Neural cell (in vitro differentiated cells): ENCODE measurements at regions not wholly inside any gene's neighbourhood (a gene's known extent, or its start where the extent isn't known, plus 50 kb on each side); places are given as distances from the start of the nearest gene placed in this dataset.

Experiments
- H2AFZ ChIP-seq: fragments of 200-600, 300-800 bp; sonication (generic), shearing (Covaris generic); 2 replicates; pipeline ENCODE4 v1.6.0; 2014; ENCODE audit warnings: low read depth, mild to moderate bottlenecking, antibody characterized with exemption, low read length, moderate library complexity
- H3F3A ChIP-seq: fragments of 200-600 bp; shearing (Covaris generic); 2 replicates; pipeline ENCODE4 v1.6.1; 2016; ENCODE audit warnings: mild to moderate bottlenecking, moderate library complexity, mixed read lengths, antibody characterized with exemption, low read length; ENCODE audit not compliant: insufficient read depth, poor library complexity, severe bottlenecking
- H3K27ac ChIP-seq: fragments of 200-600, 300-800 bp; sonication (generic), shearing (Covaris generic); 2 replicates; pipeline ENCODE4 v1.5.1; 2014; ENCODE audit warnings: mild to moderate bottlenecking, low read length, moderate library complexity
- H3K27me3 ChIP-seq: fragments of 300-800, 200-600 bp; sonication (generic), shearing (Covaris generic); 2 replicates; pipeline ENCODE4 v1.6.0; 2014; ENCODE audit warnings: mild to moderate bottlenecking, low read depth, low read length, moderate library complexity; ENCODE audit not compliant: insufficient read depth
- H3K36me3 ChIP-seq: fragments of 300-800, 200-600 bp; sonication (generic), shearing (Covaris generic); 2 replicates; pipeline ENCODE4 v1.5.1; 2014; ENCODE audit warnings: mild to moderate bottlenecking, antibody characterized with exemption, low read length, moderate library complexity; ENCODE audit not compliant: insufficient read depth
- H3K4me2 ChIP-seq: fragments of 300-800, 200-600 bp; sonication (generic), shearing (Covaris generic); 2 replicates; pipeline ENCODE4 v1.6.0; 2014; ENCODE audit warnings: mild to moderate bottlenecking, low read length
- H3K4me3 ChIP-seq: fragments of 300-800, 200-600 bp; sonication (generic), shearing (Covaris generic); 2 replicates; pipeline ENCODE4 v1.5.1; 2014; ENCODE audit warnings: mild to moderate bottlenecking, low read length, moderate library complexity
- H3K79me2 ChIP-seq: fragments of 200-600 bp; shearing (Covaris generic); replicated peaks from 2 replicates; pipeline ENCODE4 v1.6.0; 2014; ENCODE audit warnings: mild to moderate bottlenecking, low read length, moderate library complexity; ENCODE audit not compliant: insufficient read depth
- H3K9ac ChIP-seq: fragments of 300-800, 200-600 bp; sonication (generic), shearing (Covaris generic); 2 replicates; pipeline ENCODE4 v1.6.1; 2016; ENCODE audit warnings: mild to moderate bottlenecking, low read length, mixed read lengths
- H3K9me2 ChIP-seq: fragments of 200-600 bp; shearing (Covaris generic); 2 replicates; pipeline ENCODE4 v1.6.1; 2016; ENCODE audit warnings: mild to moderate bottlenecking, low read length, mixed read lengths; ENCODE audit not compliant: insufficient read depth
- H3K9me3 ChIP-seq: fragments of 200-600, 300-800 bp; sonication (generic), shearing (Covaris generic); 2 replicates; pipeline ENCODE4 v1.6.1; 2016; ENCODE audit warnings: mild to moderate bottlenecking, mixed run types, low read length, moderate library complexity, mixed read lengths
- H4K20me1 ChIP-seq: fragments of 200-600 bp; shearing (Covaris generic); 2 replicates; pipeline ENCODE4 v1.6.1; 2016; ENCODE audit warnings: mild to moderate bottlenecking, mixed run types; ENCODE audit not compliant: insufficient read depth
- EP300 ChIP-seq: fragments of 450-650 bp; conservative IDR thresholded peaks from 2 replicates; pipeline ENCODE4 v1.6.1; 2014; ENCODE audit warnings: antibody characterized with exemption, mild to moderate bottlenecking, moderate library complexity; ENCODE audit not compliant: poor library complexity, severe bottlenecking
- EZH2 ChIP-seq: fragments of 200-600, 300-800 bp; shearing (Covaris generic), sonication (generic); IDR thresholded peaks from 2 replicates; pipeline ENCODE4 v1.6.1; 2014; ENCODE audit warnings: antibody characterized with exemption, low read length, borderline replicate concordance, mild to moderate bottlenecking; ENCODE audit not compliant: insufficient read depth, poor library complexity, severe bottlenecking
- MXI1 ChIP-seq: fragments of 450-650 bp; conservative IDR thresholded peaks from 2 replicates; pipeline ENCODE4 v1.6.1; 2014; ENCODE audit warnings: antibody characterized with exemption, mild to moderate bottlenecking; ENCODE audit not compliant: poor library complexity, severe bottlenecking
- POLR2AphosphoS5 ChIP-seq: IDR thresholded peaks from 2 replicates; pipeline ENCODE4 v1.6.1; 2012
- RAD21 ChIP-seq: fragments of 450-650 bp; conservative IDR thresholded peaks from 2 replicates; pipeline ENCODE4 v1.6.1; 2014; ENCODE audit warnings: antibody characterized with exemption, mild to moderate bottlenecking, moderate library complexity
- SMC3 ChIP-seq: fragments of 450-650 bp; conservative IDR thresholded peaks from 2 replicates; pipeline ENCODE4 v1.6.1; 2014; ENCODE audit warnings: antibody characterized with exemption, mild to moderate bottlenecking, moderate library complexity; ENCODE audit not compliant: poor library complexity
- TAF1 ChIP-seq: IDR thresholded peaks from 2 replicates; pipeline ENCODE4 v1.6.1; 2012; ENCODE audit warnings: low read depth
- TF ChIP-seq, protein P1 (sequence below): fragments of 450-650 bp; IDR thresholded peaks from 2 replicates; pipeline ENCODE4 v1.5.1; 2014; ENCODE audit warnings: antibody characterized with exemption, mild to moderate bottlenecking, moderate library complexity; ENCODE audit not compliant: poor library complexity, severe bottlenecking
- TF ChIP-seq, protein P2 (sequence below): IDR thresholded peaks from 2 replicates; pipeline ENCODE4 v1.6.1; 2012; ENCODE audit warnings: borderline replicate concordance

DNA sequence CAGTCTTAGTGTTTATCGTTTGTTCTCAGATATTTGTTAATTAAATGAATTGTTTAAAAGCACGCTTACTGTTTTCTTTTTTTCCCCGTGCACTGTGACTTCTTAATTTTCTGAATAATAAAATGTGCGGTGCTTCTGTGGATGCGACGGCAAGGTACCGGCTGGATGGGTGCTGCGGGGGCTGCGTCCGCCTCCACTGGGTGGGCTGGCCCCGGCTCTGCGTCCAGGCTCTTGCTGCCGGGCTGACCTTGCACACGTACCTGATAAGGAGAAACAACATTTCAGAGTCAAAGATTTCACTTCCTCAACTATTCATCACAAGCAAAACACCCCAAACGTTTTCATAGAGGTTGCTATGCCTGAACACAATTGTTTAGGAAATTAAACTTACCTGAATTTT lies 404.0 kb upstream of the IRX1 start (continued):
- TF ChIP-seq EP300 (no peak), SMC3 (no peak), POLR2AphosphoS5 (no peak)

DNA sequence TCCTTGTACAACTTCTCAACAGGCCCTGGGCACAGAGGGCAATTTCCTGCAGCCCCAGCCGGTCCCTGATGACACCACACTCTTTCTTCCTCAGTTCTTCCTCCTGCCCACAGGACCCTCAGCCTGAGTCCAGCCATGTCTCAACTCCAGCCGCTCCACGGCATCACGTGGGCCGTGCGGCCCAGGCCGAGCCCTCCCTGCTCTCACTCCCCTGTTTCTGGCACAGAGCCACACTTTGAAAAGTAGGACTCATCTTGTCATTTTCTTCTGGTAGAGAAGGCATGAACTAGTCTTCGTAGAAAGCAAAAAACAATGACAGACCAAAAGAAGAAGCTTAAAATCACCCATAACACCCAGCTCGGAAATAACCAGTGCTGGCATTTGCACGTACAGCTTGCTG lies 404.7 kb upstream of the IRX1 start:
- Histone ChIP-seq H3K79me2 (no peaks in the 10 kb centered on the region), H3K9me3 (no peaks in the 10 kb centered on the region), H4K20me1 (no peaks in the 10 kb centered on the region), H3K4me3 (no peak overlapping the region), H3K27ac (no peak overlapping the region), H3K9ac (no peak overlapping the region), H3K27me3 (peaks cover 28% of the 10 kb centered on the region), H3F3A (no peaks in the 10 kb centered on the region), H2AFZ (no peak overlapping the region), H3K4me2 (no peak overlapping the region), H3K36me3 (no peaks in the 10 kb centered on the region), H3K9me2 (no peaks in the 10 kb centered on the region)
- TF ChIP-seq TAF1 (no peak), MXI1 (no peak), SMC3 (no peak), RAD21 (no peak), EP300 (no peak), EZH2 (no peak), POLR2AphosphoS5 (no peak)
- TF ChIP-seq, protein P1, sequence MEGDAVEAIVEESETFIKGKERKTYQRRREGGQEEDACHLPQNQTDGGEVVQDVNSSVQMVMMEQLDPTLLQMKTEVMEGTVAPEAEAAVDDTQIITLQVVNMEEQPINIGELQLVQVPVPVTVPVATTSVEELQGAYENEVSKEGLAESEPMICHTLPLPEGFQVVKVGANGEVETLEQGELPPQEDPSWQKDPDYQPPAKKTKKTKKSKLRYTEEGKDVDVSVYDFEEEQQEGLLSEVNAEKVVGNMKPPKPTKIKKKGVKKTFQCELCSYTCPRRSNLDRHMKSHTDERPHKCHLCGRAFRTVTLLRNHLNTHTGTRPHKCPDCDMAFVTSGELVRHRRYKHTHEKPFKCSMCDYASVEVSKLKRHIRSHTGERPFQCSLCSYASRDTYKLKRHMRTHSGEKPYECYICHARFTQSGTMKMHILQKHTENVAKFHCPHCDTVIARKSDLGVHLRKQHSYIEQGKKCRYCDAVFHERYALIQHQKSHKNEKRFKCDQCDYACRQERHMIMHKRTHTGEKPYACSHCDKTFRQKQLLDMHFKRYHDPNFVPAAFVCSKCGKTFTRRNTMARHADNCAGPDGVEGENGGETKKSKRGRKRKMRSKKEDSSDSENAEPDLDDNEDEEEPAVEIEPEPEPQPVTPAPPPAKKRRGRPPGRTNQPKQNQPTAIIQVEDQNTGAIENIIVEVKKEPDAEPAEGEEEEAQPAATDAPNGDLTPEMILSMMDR: no peak
- TF ChIP-seq, protein P2, sequence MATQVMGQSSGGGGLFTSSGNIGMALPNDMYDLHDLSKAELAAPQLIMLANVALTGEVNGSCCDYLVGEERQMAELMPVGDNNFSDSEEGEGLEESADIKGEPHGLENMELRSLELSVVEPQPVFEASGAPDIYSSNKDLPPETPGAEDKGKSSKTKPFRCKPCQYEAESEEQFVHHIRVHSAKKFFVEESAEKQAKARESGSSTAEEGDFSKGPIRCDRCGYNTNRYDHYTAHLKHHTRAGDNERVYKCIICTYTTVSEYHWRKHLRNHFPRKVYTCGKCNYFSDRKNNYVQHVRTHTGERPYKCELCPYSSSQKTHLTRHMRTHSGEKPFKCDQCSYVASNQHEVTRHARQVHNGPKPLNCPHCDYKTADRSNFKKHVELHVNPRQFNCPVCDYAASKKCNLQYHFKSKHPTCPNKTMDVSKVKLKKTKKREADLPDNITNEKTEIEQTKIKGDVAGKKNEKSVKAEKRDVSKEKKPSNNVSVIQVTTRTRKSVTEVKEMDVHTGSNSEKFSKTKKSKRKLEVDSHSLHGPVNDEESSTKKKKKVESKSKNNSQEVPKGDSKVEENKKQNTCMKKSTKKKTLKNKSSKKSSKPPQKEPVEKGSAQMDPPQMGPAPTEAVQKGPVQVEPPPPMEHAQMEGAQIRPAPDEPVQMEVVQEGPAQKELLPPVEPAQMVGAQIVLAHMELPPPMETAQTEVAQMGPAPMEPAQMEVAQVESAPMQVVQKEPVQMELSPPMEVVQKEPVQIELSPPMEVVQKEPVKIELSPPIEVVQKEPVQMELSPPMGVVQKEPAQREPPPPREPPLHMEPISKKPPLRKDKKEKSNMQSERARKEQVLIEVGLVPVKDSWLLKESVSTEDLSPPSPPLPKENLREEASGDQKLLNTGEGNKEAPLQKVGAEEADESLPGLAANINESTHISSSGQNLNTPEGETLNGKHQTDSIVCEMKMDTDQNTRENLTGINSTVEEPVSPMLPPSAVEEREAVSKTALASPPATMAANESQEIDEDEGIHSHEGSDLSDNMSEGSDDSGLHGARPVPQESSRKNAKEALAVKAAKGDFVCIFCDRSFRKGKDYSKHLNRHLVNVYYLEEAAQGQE: no peak

DNA sequence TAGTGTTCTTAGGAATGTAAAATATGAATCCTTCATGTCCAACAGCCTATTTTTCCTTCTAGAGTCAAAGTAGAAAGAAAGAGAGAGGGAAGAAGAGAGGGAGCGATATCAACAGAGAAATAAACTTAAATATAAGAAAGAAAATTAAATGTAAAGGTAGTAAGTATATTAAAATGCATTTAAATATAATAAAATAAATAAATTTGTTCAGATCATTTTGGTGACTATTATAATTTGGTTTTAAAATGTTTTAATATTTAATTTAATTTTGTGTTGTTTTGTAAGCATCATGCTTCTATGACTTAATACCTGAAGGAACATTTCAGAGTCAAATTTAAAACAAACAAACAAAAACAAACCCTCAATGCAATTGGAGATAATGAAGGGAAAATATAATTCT lies 405.2 kb upstream of the IRX1 start:
- Histone ChIP-seq H3F3A (no peaks in the 10 kb centered on the region), H3K9me2 (no peaks in the 10 kb centered on the region), H3K9me3 (no peaks in the 10 kb centered on the region), H3K9ac (no peak overlapping the region), H3K27me3 (peaks cover 28% of the 10 kb centered on the region), H4K20me1 (no peaks in the 10 kb centered on the region), H2AFZ (no peak overlapping the region), H3K27ac (no peak overlapping the region), H3K4me3 (no peak overlapping the region), H3K4me2 (no peak overlapping the region), H3K36me3 (no peaks in the 10 kb centered on the region), H3K79me2 (no peaks in the 10 kb centered on the region)
- TF ChIP-seq EP300: no peak
- TF ChIP-seq, protein P2: no peak
- no peak for TF ChIP-seq POLR2AphosphoS5
- TF ChIP-seq, protein P1: no peak
- no peak for TF ChIP-seq MXI1
- no peak for TF ChIP-seq SMC3
- no peak for TF ChIP-seq RAD21
- TF ChIP-seq TAF1: no peak
- no peak for TF ChIP-seq EZH2
